GM19043 (cell line): ENCODE measurements at regions not wholly inside any gene's neighbourhood (a gene's known extent, or its start where the extent isn't known, plus 50 kb on each side); places are given as distances from the start of the nearest gene placed in this dataset.

ENCODE experiments used
- ATAC-seq: cut with Tn5 transposase; IDR thresholded peaks from one replicate; pipeline ENCODE4 v1.9.1; 2021; ENCODE audit warnings: low read depth; ENCODE audit not compliant: unreplicated experiment

DNA sequence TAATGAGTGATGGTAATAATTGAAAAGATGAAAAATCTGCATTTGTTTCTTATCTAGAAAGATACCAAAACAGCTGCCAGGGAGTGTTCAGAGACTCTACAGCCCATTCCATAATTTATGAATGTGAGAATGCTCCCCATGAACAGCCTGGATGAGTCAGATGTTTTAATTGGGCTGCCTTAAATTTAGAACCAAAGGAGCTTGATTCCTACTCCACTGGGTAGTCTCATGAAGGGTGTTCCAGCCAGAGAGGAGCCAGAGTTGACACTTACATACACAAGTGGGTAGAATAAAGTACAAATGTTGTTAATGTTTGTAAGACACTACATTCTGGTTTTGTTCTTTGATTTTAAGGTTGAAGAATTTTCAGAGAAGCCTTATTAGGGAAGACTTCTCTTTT, 123.2 kb upstream of the PRNP start:
- ATAC-seq, result no peak

DNA sequence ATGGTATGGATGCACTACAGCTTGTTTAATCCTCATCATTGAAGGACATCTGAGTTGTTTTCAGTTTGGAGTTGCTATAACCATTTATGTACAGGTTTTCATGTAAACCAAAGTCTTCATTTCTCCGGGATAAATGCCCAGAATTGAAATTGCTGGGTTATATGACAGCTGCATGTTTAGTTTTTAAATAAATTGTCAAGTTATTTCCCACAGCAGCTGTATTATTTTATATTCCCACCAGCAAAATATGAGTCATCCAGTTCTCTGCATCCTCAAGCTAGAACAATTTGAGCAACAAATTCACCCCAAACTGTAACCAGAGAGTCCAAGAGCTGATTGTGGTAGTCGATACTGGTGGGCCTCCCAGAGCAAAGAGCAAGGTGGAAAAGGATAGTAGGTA, 125.6 kb upstream of the PRNP start:
- no peak for ATAC-seq

DNA sequence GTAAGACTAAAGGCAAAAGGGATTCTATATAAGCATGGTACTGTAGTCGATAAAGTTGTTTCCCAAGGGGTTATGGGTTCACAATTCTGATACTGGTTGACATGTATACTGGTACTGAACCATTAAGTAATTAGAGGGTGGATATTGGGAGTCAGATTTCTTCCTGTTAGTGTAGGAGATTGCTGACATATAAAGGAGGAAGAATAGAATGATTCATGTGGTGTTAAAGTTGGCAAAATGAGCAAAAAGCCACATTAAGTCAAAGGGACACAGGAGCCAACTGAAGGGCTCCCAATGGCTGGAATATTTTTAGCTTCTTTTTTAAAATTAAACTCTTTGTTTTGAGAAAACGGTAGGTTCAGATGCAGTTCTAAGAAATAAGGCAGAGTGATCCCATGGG, 126.3 kb upstream of the PRNP start:
- ATAC-seq, result no peak

DNA sequence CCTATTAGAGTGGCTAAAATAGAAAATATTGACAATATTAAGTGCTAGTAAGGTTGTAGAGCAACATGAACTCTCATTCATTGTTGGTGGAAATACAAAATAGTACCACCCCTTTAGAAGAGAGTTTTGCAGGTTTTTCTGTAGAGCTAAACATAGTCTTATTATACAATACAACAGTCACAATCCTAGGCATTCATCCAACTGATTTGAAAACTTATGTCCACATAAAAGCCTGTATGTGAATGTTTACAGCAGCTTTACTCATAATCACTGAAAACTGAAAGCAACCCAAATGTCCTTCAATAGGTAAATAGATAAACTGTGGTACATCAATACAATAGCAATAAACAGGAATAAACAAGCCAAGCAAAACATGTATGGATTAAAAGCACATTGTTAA, 127.2 kb upstream of the PRNP start:
- ATAC-seq, result no peak

GRCh38 chr20:4556781-4557180, 129.5 kb upstream of the PRNP start:
- no peak for ATAC-seq

GRCh38 chr20:4555188-4555890, 130.9 kb upstream of the PRNP start:
- no peak for ATAC-seq

- ATAC-seq, result no peak
Measured at GRCh38 chr20:4554346-4554745, 131.9 kb upstream of the PRNP start.

DNA sequence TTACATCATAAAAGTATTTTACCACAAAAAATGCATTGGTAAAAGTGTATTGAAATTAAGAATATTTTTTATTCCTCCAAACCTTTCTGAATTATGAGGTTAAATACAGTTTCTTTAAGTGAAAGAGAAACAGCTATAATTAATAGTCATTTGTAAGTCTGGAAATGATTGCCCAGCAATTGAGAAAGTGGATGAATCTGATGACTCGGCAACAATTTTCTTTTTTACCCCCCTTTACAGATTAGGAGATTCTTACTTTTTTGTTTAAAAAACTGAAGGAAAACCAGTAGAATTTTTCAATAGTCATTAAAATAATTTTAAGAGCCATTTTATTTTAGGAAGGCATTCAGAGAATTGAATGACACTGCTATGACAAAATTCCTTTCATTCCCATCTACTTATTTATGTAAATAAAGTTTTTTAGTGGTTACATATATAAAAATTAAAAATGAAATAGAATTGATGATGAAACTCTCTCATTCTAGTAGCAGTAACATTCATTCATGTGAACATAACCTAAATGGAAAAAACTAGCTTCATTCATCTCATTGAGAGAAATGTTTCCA, 134.1 kb upstream of the PRNP start:
- ATAC-seq, result no peak

- ATAC-seq, result no peak
Measured at GRCh38 chr20:4550740-4551139, 135.5 kb upstream of the PRNP start.

DNA sequence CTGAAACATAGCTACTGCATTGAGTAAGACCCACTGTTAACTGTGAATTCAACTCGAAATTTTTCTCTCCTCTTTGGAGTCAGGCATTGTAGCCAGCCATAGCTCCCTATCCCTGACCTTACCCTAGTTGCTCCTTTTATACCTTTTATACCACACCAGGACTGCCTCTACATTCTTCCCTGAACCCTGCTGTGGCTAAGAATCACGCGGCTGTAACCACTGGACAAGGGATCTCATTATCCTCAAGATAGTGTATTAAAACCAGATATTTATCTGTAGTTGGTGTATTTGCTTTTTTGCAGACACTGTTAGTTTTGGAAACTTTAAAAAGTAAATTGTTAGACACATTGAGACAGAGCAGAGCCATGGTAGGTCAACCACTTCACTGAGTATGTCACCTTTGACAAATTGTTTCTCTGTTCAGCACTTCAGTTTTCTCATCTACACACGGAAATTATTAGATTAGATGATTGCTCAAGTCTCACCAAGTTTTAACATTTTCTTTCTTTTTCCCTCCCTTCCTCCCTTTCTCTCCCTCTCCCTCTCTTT, 136.5 kb upstream of the PRNP start:
- ATAC-seq, result no peak

GRCh38 chr20:4548552-4548951, 137.7 kb upstream of the PRNP start:
- no peak for ATAC-seq

DNA sequence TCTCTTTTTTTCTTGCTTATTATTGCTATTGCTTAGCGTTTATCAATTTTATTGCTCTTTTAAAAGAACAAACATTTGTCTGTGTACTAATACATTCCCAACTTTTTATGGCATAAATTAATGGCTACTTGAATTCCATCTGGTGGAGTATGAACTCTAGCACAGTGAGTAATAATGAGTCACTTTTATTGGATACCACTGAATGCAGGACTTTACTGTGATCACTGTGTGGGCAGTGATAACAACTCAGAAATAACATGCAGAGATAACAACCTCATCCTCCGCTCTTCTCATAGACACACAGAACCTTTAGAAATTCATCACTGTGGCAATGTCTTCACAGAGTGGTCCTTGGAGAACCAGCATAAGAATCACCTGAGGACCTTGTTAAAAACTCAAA, 139.5 kb upstream of the PRNP start:
- no peak for ATAC-seq

DNA sequence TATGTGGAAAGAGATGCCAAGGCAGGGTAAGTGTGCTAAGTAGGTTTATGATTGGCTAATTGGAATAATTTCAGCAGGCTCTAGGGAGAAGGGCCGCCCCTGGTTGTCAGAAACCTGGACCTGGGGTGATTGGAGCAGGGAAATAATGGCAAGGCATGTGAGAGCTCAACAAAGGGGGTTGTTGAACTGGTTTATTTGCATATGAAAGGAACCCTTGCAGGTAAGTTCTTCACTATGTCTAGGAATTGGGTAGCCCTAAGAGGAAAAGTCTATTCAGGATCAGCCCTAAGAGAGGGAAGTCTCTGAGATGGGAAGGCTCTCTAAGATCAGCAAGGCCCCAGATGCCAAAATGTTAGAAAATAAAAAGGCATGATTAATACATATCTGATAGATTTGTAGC, 139.9 kb upstream of the PRNP start:
- no peak for ATAC-seq

GRCh38 chr20:4545526-4545925, 140.7 kb upstream of the PRNP start:
- ATAC-seq, result no peak

GRCh38 chr20:4544765-4545164, 141.5 kb upstream of the PRNP start:
- ATAC-seq, result no peak

- no peak for ATAC-seq
Measured at GRCh38 chr20:4542270-4542669, 144.0 kb upstream of the PRNP start.

DNA sequence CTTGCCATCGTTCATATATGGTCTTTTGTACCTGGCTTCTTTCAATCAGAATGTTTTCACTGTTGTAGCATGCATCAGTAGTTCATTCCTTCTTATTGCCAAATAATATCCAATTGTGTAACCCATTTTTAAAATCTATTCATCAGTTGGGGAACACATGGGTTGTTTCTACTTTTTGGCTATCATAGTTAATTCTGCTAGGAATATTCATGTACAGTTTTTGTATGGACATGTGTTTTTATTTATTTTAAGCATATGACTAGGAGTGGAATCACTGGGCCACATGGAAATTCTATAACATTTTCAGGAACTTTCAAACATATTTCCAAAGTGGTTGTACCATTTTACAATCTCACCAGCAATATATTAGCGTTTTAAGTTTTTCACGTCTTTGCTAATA, 151.9 kb upstream of the PRNP start:
- no peak for ATAC-seq

GRCh38 chr20:4533368-4534133, 152.7 kb upstream of the PRNP start:
- no peak for ATAC-seq

GRCh38 chr20:4532772-4533171, 153.5 kb upstream of the PRNP start:
- no peak for ATAC-seq

GRCh38 chr20:4524792-4525191, 161.5 kb upstream of the PRNP start:
- ATAC-seq, result no peak

DNA sequence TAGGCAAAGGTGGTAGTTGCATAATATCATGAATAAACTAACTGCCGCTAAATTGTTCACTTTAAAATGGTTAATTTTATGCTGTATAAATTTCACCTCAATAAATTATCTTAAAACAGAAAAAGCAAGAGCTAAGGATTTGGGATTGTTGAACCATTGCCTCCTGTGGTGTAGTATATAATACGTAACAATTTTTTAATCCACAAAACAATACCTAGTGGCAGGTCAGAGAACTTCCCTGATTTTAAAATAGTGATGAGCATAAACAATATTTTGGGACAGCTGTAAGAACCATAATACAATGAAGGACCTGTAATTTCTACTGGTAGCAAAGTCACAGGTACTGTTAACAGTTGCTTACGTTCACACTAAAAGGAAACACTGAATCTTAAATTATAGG, 161.9 kb upstream of the PRNP start:
- no peak for ATAC-seq

- ATAC-seq, result no peak
Measured at GRCh38 chr20:4522310-4522709, 163.9 kb upstream of the PRNP start.
